A673 (cell line): ENCODE measurements at regions not wholly inside any gene's neighbourhood (a gene's known extent, or its start where the extent isn't known, plus 50 kb on each side); places are given as distances from the start of the nearest gene placed in this dataset.

ENCODE experiments used
- BruUV-seq: library from RNA; stranded (reverse); fragments of 400-500 nt; replicated peaks from 2 replicates; lab custom pipeline; 2021; lab: Mats Ljungman, UMichigan
- CTCF ChIA-PET: fragments of 300-600 bp; sonication (Branson Sonifier 250); formaldehyde crosslinking; loops from one replicate; lab custom pipeline; 2022; ENCODE audit warnings: antibody characterized with exemption; lab: Charles Lee
- POLR2A ChIA-PET: fragments of 300-600 bp; sonication (Branson Sonifier 250); formaldehyde crosslinking; loops from one replicate; lab custom pipeline; 2022; ENCODE audit warnings: antibody characterized with exemption; ENCODE audit not compliant: low non-redundant PET; lab: Charles Lee
- DNase-seq: peaks from one replicate; pipeline ENCODE4 v3.0.0-alpha.2; 2015; ENCODE audit warnings: low spot score
- H3K27ac ChIP-seq: fragments of 200-600 bp; sonication (generic); 2 replicates; pipeline ENCODE4 v1.5.1; 2016; ENCODE audit warnings: mixed run types, low read depth, mild to moderate bottlenecking, mixed read lengths, antibody characterized with exemption, low read length; ENCODE audit not compliant: poor library complexity, severe bottlenecking
- H3K27me3 ChIP-seq: fragments of 200-600 bp; sonication (generic); replicated peaks from 2 replicates; pipeline ENCODE4 v1.6.1; 2017; ENCODE audit warnings: mixed run types, low read depth, mild to moderate bottlenecking, mixed read lengths, antibody characterized with exemption, low read length; ENCODE audit not compliant: insufficient read depth, poor library complexity
- H3K36me3 ChIP-seq: fragments of 200-600 bp; sonication (generic); 2 replicates; pipeline ENCODE4 v1.6.1; 2016; ENCODE audit warnings: mixed run types, mild to moderate bottlenecking, mixed read lengths, antibody characterized with exemption, low read length; ENCODE audit not compliant: insufficient read depth, poor library complexity, severe bottlenecking
- H3K4me1 ChIP-seq: fragments of 200-600 bp; sonication (generic); 2 replicates; pipeline ENCODE4 v1.6.1; 2017; ENCODE audit warnings: mixed run types, mild to moderate bottlenecking, mixed read lengths, antibody characterized with exemption, low read length; ENCODE audit not compliant: insufficient read depth, poor library complexity, severe bottlenecking
- H3K4me3 ChIP-seq: fragments of 200-600 bp; sonication (generic); 2 replicates; pipeline ENCODE4 v1.5.1; 2016; ENCODE audit warnings: low read depth, mixed run types, mild to moderate bottlenecking, mixed read lengths, low read length; ENCODE audit not compliant: poor library complexity, severe bottlenecking
- H3K9me3 ChIP-seq: fragments of 200-600 bp; sonication (generic); 2 replicates; pipeline ENCODE4 v1.6.1; 2016; ENCODE audit warnings: mixed run types, low read depth, mild to moderate bottlenecking, mixed read lengths, antibody characterized with exemption, low read length; ENCODE audit not compliant: poor library complexity, severe bottlenecking
- EZH2 ChIP-seq: fragments of 200-600 bp; sonication (generic); IDR thresholded peaks from 2 replicates; pipeline ENCODE4 v1.6.1; 2017; ENCODE audit warnings: borderline replicate concordance, low read depth, mild to moderate bottlenecking, mixed read lengths, antibody characterized with exemption, low read length; ENCODE audit not compliant: poor library complexity, severe bottlenecking
- intact Hi-C: fragments of 100-400 bp; cut with micrococcal nuclease; formaldehyde crosslinking; loops from one replicate; pipeline ENCODE4 v1.10.0; 2022; ENCODE audit not compliant: unreplicated experiment
- TF ChIP-seq, protein P1 (sequence below): fragments of 300-800, 200-600 bp; sonication (generic); conservative IDR thresholded peaks from 2 replicates; pipeline ENCODE4 v1.5.1; 2017; ENCODE audit warnings: low read depth, mild to moderate bottlenecking, antibody characterized with exemption, low read length, moderate library complexity, mixed read lengths

DNA sequence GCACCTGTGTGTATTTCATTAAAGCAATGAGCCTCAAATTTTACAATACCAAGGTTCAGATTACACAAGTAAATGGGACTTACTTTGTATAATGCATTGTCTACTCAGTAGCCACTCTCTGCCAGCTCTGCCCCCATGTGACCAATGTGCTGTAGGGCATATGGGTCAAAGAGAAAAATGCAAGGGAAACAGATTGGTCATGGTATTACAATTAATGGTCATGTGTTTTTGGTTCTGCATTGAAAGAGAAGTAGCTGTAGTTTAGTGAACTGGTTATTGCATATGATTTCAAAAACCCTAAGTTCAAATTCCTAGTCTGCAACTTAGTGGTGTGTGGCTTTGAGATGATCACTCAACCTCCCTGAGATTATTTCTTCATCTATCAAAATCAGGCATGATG, 545.4 kb downstream of the SUCLA2 start:
- Histone ChIP-seq H3K27ac (no peak overlapping the region), H3K4me3 (no peak overlapping the region), H3K9me3 (no peaks in the 10 kb centered on the region), H3K27me3 (no peaks in the 10 kb centered on the region), H3K4me1 (no peaks in the 10 kb centered on the region), H3K36me3 (no peaks in the 10 kb centered on the region)
- intact Hi-C loops: no loop called here
- no peak for TF ChIP-seq EZH2
- TF ChIP-seq, protein P1, sequence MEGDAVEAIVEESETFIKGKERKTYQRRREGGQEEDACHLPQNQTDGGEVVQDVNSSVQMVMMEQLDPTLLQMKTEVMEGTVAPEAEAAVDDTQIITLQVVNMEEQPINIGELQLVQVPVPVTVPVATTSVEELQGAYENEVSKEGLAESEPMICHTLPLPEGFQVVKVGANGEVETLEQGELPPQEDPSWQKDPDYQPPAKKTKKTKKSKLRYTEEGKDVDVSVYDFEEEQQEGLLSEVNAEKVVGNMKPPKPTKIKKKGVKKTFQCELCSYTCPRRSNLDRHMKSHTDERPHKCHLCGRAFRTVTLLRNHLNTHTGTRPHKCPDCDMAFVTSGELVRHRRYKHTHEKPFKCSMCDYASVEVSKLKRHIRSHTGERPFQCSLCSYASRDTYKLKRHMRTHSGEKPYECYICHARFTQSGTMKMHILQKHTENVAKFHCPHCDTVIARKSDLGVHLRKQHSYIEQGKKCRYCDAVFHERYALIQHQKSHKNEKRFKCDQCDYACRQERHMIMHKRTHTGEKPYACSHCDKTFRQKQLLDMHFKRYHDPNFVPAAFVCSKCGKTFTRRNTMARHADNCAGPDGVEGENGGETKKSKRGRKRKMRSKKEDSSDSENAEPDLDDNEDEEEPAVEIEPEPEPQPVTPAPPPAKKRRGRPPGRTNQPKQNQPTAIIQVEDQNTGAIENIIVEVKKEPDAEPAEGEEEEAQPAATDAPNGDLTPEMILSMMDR: no peak
- BruUV-seq: no TSS peak
- ChIA-PET POLR2A (no interaction called here), CTCF (no interaction called here)
- no peak for DNase-seq

DNA sequence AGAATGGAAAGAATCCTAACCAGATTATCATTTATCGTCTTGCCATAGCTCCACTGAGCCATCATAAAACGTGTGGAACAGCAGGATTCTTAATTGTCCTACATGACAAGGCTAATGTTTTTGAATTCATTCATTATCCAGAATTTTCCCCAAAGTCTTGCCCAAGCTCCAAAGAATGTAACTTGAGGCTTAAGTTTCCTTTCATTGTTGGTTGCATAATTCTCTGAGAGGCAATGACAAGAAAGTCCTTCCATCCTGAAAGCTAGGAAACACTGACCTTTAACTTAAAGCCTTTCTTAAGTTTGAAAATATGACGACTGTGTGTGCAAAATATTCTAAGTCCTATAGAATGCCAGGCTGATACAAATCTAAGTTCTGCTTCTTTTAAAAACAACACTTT, 546.1 kb downstream of the SUCLA2 start:
- TF ChIP-seq, protein P1: no peak
- no peak for TF ChIP-seq EZH2
- ChIA-PET CTCF (no interaction called here), POLR2A (no interaction called here)
- intact Hi-C loops: no loop called here
- H3K36me3 ChIP-seq: no peaks in the 10 kb centered on the region
- no peak for DNase-seq
- no peaks in the 10 kb centered on the region for H3K27me3 ChIP-seq
- no peak overlapping the region for H3K27ac ChIP-seq
- H3K4me1 ChIP-seq: no peaks in the 10 kb centered on the region
- H3K9me3 ChIP-seq: no peaks in the 10 kb centered on the region
- no TSS peak for BruUV-seq
- no peak overlapping the region for H3K4me3 ChIP-seq

DNA sequence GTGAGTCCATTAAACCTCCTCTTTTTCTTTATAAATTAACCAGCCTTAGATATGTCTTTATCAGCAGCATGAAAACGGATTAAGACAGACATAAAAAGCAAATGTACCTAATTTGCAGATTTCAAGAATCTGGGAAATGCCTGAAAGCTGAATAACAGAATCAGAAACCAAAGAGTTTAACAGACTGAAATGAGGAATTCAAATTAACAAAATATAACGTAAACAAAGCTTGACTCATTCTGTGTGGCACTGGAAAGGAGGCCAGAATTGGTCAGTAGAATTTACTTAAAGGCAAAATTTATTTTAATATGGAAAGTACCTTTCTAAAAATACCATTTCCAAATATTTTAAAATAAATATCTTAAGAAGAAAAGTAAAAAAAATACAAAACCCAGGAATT, 540.6 kb upstream of the HTR2A start:
- no peaks in the 10 kb centered on the region for H3K36me3 ChIP-seq
- ChIA-PET POLR2A (no interaction called here), CTCF (no interaction called here)
- DNase-seq: no peak
- no peaks in the 10 kb centered on the region for H3K9me3 ChIP-seq
- TF ChIP-seq, protein P1: no peak
- TF ChIP-seq EZH2: no peak
- no peak overlapping the region for H3K4me3 ChIP-seq
- intact Hi-C loops: no loop called here
- no TSS peak for BruUV-seq
- no peaks in the 10 kb centered on the region for H3K4me1 ChIP-seq
- H3K27me3 ChIP-seq: no peaks in the 10 kb centered on the region
- H3K27ac ChIP-seq: no peak overlapping the region
